ENCODE measurements at regions not wholly inside any gene's neighbourhood (a gene's known extent, or its start where the extent isn't known, plus 50 kb on each side); places are given as distances from the start of the nearest gene placed in this dataset.

DNA sequence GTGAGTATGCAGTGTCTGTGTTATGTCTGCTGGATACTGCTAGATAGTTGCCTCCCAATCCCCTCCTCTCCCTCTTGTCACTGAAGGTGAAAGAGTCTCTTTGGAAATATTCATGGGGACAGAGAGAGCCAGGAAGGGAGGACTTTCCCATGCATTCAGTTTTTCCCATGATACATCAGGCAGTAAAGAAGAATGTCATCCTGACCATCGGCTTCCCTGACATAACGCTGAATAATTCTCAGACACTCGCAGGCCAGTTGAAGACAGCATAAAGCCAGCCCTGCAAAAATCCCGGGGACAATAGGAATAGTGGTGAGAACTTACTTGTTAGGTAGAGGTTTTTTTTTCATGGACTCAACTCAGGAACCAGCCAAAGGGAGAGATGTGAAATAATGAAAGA, 58.1 kb downstream of the KLF4 start:
- no peak overlapping the region for H3K4me3 ChIP-seq (replicated peaks in 1 of 2; ENCODE audit: low read depth in 2 of 2, low read length in 2 of 2)
- TF ChIP-seq, protein P1, sequence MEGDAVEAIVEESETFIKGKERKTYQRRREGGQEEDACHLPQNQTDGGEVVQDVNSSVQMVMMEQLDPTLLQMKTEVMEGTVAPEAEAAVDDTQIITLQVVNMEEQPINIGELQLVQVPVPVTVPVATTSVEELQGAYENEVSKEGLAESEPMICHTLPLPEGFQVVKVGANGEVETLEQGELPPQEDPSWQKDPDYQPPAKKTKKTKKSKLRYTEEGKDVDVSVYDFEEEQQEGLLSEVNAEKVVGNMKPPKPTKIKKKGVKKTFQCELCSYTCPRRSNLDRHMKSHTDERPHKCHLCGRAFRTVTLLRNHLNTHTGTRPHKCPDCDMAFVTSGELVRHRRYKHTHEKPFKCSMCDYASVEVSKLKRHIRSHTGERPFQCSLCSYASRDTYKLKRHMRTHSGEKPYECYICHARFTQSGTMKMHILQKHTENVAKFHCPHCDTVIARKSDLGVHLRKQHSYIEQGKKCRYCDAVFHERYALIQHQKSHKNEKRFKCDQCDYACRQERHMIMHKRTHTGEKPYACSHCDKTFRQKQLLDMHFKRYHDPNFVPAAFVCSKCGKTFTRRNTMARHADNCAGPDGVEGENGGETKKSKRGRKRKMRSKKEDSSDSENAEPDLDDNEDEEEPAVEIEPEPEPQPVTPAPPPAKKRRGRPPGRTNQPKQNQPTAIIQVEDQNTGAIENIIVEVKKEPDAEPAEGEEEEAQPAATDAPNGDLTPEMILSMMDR (IDR thresholded peaks at IDR 0.05; ENCODE audit: low read depth, low read length): no peak
- no peak for DNase-seq (ENCODE audit: low read depth in 2 of 2)

- DNase-seq (ENCODE audit: low read depth in 2 of 2): no peak
- TF ChIP-seq, protein P1 (IDR thresholded peaks at IDR 0.05; ENCODE audit: low read depth, low read length): no peak
- no peak overlapping the region for H3K4me3 ChIP-seq (replicated peaks in 1 of 2; ENCODE audit: low read depth in 2 of 2, low read length in 2 of 2)
Measured at GRCh38 chr9:107430071-107430470, 59.5 kb downstream of the KLF4 start.

- TF ChIP-seq, protein P1 (IDR thresholded peaks at IDR 0.05; ENCODE audit: low read depth, low read length): no peak
- no peak for DNase-seq (ENCODE audit: low read depth in 2 of 2)
- no peak overlapping the region for H3K4me3 ChIP-seq (replicated peaks in 1 of 2; ENCODE audit: low read depth in 2 of 2, low read length in 2 of 2)
Measured at GRCh38 chr9:107426126-107426525, 63.4 kb downstream of the KLF4 start.

DNA sequence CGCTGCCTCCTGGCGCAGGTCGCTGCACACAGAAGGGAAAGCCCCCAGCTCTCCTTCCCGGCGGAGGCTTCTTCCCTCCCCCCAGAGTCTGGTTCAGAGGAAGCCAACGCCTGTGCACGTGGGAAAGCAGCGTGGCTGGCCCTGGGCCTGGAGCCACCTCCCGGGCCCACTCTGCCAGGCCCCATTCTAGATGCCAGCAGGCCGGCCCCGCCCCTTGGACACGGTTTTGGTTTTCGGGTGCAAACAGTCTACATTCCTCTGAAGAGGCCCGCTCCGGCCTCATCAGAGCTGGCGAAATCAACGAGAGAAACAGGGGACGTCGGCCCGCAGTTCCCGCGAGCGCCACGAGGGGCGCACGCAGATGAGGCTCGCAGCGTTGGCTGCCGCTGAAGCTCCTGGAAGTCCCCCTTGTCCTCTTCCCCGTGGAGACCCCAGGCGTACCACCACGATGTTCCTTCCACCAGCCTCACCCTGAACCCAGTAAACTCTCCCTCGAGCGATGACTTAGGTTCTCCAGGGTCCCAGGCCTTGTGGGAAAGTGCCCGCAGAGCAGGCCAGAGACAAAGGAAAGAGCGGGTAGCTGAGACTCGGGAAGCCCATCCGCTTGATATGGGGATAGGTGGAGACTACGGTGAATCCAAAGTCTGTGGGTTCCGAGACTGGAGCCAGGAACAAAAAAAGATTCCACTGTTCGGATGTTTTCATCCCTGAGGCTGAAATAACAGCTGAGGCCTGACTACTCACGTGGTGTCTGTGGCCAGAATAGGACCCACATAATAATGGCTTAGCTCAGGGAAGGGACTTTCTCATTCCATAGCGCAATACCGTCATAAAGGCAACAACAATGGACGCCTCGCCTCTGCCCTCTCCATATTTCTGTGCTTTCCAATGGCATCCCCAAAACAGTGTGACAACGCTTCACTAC, 64.2 kb downstream of the KLF4 start:
- TF ChIP-seq, protein P1 (IDR thresholded peaks at IDR 0.05; ENCODE audit: low read depth, low read length): peak; percentile 97
- DNase-seq (ENCODE audit: low read depth in 2 of 2): peak; percentile 63 to 92
- H3K4me3 ChIP-seq (replicated peaks in 1 of 2; ENCODE audit: low read depth in 2 of 2, low read length in 2 of 2): peak overlapping the region in 1 of 2 donors; percentile 33

DNA sequence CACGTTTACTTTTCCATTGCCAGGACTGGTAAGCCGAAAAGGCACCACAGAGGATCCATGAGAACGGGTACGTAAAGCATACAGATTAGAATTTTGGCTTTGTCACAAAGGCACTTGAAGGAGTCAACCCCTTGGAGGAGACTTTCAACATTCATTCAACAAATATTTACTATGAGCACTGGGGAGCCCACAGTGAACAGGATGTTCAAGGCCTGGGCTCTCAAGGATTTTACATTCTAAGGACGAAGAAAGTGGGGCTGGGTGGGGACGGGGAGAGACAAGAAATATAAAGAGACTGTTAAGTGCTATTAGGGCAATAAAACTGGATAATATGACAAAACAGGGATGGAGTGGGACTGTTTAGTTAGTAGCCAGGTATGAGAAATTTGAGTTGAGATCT, 66.0 kb downstream of the KLF4 start:
- DNase-seq (ENCODE audit: low read depth in 2 of 2): no peak
- no peak overlapping the region for H3K4me3 ChIP-seq (replicated peaks in 1 of 2; ENCODE audit: low read depth in 2 of 2, low read length in 2 of 2)
- TF ChIP-seq, protein P1 (IDR thresholded peaks at IDR 0.05; ENCODE audit: low read depth, low read length): no peak

DNA sequence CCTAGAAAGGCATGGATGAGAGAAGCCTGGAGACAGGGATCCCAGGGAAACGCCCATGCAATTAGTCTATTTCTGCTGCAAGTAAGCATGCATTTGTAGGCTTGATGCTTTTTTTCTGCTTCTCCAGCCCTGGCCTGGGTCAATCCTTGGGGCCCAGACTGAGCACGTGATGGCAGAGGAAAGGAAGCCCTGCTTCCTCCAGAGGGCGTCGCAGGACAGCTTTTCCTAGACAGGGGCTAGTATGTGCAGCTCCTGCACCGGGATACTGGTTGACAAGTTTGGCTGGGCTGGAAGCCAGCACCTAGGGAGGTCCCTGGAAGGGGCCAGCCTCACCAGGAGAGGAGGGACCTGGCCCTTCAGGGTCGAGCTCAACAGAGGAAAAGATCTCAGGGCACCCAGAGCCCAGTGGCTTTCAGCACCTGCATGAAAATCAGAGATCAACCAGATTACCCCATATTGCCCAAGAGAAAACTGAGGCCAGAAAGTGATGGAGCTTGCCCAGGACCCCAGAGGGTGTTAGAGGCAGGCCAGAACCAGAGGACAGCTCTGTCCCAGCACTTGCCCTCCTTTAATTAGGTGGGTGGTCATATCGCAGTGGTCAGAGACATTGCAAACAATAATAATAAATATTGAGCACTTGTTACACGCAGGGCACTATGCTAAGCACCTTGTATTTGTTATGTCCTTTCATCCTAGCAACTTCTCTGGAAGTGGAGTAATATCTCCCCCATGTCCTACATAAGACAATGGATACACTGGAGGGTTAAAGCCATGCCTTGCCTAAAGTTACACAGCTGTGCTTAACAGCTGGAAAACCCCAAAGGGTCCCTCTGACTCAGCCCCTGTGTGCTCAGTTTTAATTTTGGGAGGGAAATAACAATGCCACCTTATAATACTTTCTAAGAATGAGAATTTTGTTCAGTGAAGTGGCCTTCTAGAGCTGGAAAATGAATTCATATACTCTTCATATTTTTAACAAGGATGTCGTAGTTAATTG, 67.1 kb downstream of the KLF4 start:
- DNase-seq (ENCODE audit: low read depth in 2 of 2): peak; percentile 77 to 81
- no peak overlapping the region for H3K4me3 ChIP-seq (replicated peaks in 1 of 2; ENCODE audit: low read depth in 2 of 2, low read length in 2 of 2)
- TF ChIP-seq, protein P1 (IDR thresholded peaks at IDR 0.05; ENCODE audit: low read depth, low read length): peak; percentile 73

Measured in cardiac fibroblast (primary cell).